Stimulated activated CD4-positive, alpha-beta T cell treated with anti-CD3 and anti-CD28 coated beads, Interleukin-12 subunit alpha, Interleukin-12 subunit beta, amount 100 ng/mL, for 4 hours (primary cell): ENCODE measurements at regions not wholly inside any gene's neighbourhood (a gene's known extent, or its start where the extent isn't known, plus 50 kb on each side); places are given as distances from the start of the nearest gene placed in this dataset.

Experiments
- DNase-seq: peaks from one replicate; pipeline ENCODE4 v3.0.0-alpha.2; 2020

- no peak for DNase-seq
Observed at GRCh38 chr2:151078889-151079288, 182.8 kb downstream of the RBM43 start.

- no peak for DNase-seq
Observed at GRCh38 chr2:151071906-151072305, 189.8 kb downstream of the RBM43 start.

GRCh38 chr2:151071382-151071781, 190.3 kb downstream of the RBM43 start:
- no peak for DNase-seq

GRCh38 chr2:151070253-151070652, 191.4 kb downstream of the RBM43 start:
- no peak for DNase-seq

GRCh38 chr2:151067658-151068369, 193.8 kb downstream of the RBM43 start:
- DNase-seq: no peak

- DNase-seq: no peak
Observed at GRCh38 chr2:151063271-151063670, 198.4 kb downstream of the RBM43 start.

- DNase-seq: no peak
Observed at GRCh38 chr2:151060287-151060686, 201.4 kb downstream of the RBM43 start.

- DNase-seq: no peak
Observed at GRCh38 chr2:151056870-151057269, 204.8 kb downstream of the RBM43 start.

GRCh38 chr2:151053661-151053990, 208.0 kb downstream of the RBM43 start:
- DNase-seq: no peak

GRCh38 chr2:151052850-151053660, 208.6 kb downstream of the RBM43 start:
- no peak for DNase-seq

- DNase-seq: no peak
Observed at GRCh38 chr2:151051574-151052220, 210.0 kb downstream of the RBM43 start.

- no peak for DNase-seq
Observed at GRCh38 chr2:151049746-151050145, 211.9 kb downstream of the RBM43 start.

GRCh38 chr2:151048331-151049054, 213.2 kb downstream of the RBM43 start:
- DNase-seq: no peak

GRCh38 chr2:151043484-151043883, 218.2 kb downstream of the RBM43 start:
- DNase-seq: no peak

- no peak for DNase-seq
Observed at GRCh38 chr2:151042964-151043363, 218.7 kb downstream of the RBM43 start.

- DNase-seq: no peak
Observed at GRCh38 chr2:151040039-151040438, 221.6 kb downstream of the RBM43 start.

- DNase-seq: no peak
Observed at GRCh38 chr2:151038516-151038915, 223.1 kb downstream of the RBM43 start.

- no peak for DNase-seq
Observed at GRCh38 chr2:151037434-151037833, 224.2 kb downstream of the RBM43 start.

GRCh38 chr2:151033271-151034248, 228.1 kb downstream of the RBM43 start:
- no peak for DNase-seq

GRCh38 chr2:151032741-151033191, 228.9 kb downstream of the RBM43 start:
- DNase-seq: no peak

- DNase-seq: no peak
Observed at GRCh38 chr2:151030663-151031230, 230.9 kb downstream of the RBM43 start.
